Neural crest cell (in vitro differentiated cells): ENCODE measurements at regions not wholly inside any gene's neighbourhood (a gene's known extent, or its start where the extent isn't known, plus 50 kb on each side); places are given as distances from the start of the nearest gene placed in this dataset.
"Not testable (repeated sequence)": the region's sequence is repeated elsewhere in the genome, so short reads cannot be mapped to it uniquely, and the experiment has no call there.

Experiments used
- DNase-seq: peaks from one replicate; pipeline ENCODE4 v3.0.0; 2021; ENCODE audit warnings: low read depth, mixed read lengths, low spot score
- H3K27ac Mint-ChIP-seq: one replicate; pipeline ENCODE4 v1.8.0; 2021; ENCODE audit warnings: mild to moderate bottlenecking, mixed read lengths; ENCODE audit not compliant: unreplicated experiment
- H3K27me3 Mint-ChIP-seq: 2 replicates; pipeline ENCODE4 v1.8.0; 2021; ENCODE audit warnings: low read depth, mild to moderate bottlenecking, mixed read lengths
- H3K36me3 Mint-ChIP-seq: 2 replicates; pipeline ENCODE4 v1.8.0; 2021; ENCODE audit warnings: low read depth, mild to moderate bottlenecking, mixed read lengths
- H3K4me1 Mint-ChIP-seq: 2 replicates; pipeline ENCODE4 v1.8.0; 2021; ENCODE audit warnings: mixed read lengths
- H3K4me3 Mint-ChIP-seq: one replicate; pipeline ENCODE4 v1.8.0; 2021; ENCODE audit warnings: mild to moderate bottlenecking, mixed read lengths
- H3K9me3 Mint-ChIP-seq: 2 replicates; pipeline ENCODE4 v1.8.0; 2021; ENCODE audit warnings: mixed read lengths
- TF ChIP-seq, protein P1 (sequence below): fragments of 200-600 bp; sonication (generic); conservative IDR thresholded peaks from 2 replicates; pipeline ENCODE4 v1.5.0; 2021; ENCODE audit warnings: antibody characterized with exemption, mild to moderate bottlenecking

DNA sequence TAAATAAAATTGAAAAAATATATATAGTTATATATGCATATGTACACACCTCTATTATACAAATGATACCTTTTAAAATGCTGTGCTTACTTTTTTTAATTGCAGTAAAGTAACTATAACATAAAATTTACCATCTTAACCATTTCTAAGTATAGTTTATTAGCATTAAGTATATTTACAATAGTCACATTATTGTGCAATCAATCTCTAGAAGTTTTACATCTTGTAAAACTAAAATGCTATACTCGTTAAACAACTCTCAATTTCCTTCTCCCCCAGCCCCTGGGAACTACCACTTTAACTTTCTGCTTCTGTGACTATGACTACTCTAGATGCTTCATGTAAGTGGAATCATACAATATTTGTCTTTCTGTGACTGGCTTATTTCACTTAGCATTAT, 146.7 kb upstream of the DST start:
- Mint-ChIP-seq H3K9me3 (no peaks in the 10 kb centered on the region), H3K4me3 (no peak overlapping the region), H3K27ac (no peak overlapping the region), H3K4me1 (peaks cover 14% of the 10 kb centered on the region), H3K27me3 (no peaks in the 10 kb centered on the region), H3K36me3 (peaks cover 7% of the 10 kb centered on the region)
- no peak for DNase-seq
- TF ChIP-seq, protein P1, sequence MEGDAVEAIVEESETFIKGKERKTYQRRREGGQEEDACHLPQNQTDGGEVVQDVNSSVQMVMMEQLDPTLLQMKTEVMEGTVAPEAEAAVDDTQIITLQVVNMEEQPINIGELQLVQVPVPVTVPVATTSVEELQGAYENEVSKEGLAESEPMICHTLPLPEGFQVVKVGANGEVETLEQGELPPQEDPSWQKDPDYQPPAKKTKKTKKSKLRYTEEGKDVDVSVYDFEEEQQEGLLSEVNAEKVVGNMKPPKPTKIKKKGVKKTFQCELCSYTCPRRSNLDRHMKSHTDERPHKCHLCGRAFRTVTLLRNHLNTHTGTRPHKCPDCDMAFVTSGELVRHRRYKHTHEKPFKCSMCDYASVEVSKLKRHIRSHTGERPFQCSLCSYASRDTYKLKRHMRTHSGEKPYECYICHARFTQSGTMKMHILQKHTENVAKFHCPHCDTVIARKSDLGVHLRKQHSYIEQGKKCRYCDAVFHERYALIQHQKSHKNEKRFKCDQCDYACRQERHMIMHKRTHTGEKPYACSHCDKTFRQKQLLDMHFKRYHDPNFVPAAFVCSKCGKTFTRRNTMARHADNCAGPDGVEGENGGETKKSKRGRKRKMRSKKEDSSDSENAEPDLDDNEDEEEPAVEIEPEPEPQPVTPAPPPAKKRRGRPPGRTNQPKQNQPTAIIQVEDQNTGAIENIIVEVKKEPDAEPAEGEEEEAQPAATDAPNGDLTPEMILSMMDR, result no peak

DNA sequence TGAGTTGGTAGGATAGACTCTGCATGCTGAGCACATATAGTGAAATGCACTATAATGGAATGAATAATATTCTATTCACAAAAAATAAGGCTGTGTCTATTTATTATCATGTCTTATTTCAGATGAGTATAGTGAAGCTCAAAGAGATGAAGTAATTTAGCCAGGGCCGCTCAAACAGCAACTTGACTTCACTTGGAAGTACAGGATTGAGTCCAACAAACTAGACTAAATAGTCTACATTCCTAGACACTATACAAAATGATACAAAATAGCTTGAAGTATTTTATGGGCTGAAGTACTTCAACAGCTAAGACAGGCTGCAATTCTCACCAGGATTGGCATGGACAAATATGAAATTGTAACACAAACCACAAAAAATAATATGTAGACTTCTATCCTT, 144.5 kb upstream of the DST start:
- H3K4me3 Mint-ChIP-seq, result no peak overlapping the region
- peaks cover 11% of the 10 kb centered on the region for H3K4me1 Mint-ChIP-seq
- no peak for DNase-seq
- H3K9me3 Mint-ChIP-seq, result peaks cover 3% of the 10 kb centered on the region
- H3K27me3 Mint-ChIP-seq, result no peaks in the 10 kb centered on the region
- H3K36me3 Mint-ChIP-seq, result peaks cover 13% of the 10 kb centered on the region
- H3K27ac Mint-ChIP-seq, result no peak overlapping the region
- TF ChIP-seq, protein P1, result no peak

DNA sequence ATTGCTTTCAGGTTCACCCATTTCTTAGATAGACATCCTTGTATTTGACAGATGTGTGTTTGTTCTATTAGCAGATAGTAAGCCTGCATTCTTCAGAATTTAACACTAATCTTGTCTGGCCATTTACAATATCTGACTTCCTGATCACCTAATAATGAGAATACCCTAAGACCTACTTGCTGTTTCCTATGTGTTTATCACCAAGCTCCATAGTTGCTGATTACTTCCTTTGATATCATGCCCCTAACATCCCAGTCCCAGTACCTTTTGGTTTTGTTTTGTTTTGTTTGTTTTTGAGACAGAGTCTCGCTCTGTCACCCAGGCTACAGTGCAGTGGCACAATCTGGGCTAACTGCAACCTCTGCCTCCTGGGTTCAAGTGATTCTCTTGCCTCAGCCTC, 143.6 kb upstream of the DST start:
- peaks cover 3% of the 10 kb centered on the region for H3K9me3 Mint-ChIP-seq
- DNase-seq, result no peak
- TF ChIP-seq, protein P1, result no peak
- H3K27me3 Mint-ChIP-seq, result no peaks in the 10 kb centered on the region
- H3K27ac Mint-ChIP-seq, result no peak overlapping the region
- H3K4me1 Mint-ChIP-seq, result peaks cover 11% of the 10 kb centered on the region
- peaks cover 15% of the 10 kb centered on the region for H3K36me3 Mint-ChIP-seq
- H3K4me3 Mint-ChIP-seq, result no peak overlapping the region

DNA sequence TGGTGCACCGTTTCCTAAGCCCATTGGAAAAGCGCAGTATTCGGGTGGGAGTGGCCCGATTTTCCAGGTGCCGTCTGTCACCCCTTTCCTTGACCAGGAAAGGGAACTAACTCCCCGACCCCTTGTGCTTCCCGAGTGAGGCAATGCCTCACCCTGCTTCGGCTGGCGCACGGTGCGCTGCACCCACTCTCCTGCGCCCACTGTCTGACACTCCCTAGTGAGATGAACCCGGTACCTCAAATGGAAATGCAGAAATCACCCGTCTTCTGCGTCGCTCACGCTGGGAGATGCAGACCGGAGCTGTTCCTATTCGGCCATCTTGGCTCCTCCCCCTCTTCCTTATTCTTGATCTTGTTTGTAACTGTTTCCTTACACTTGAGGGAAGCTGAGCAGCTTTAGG, 142.8 kb upstream of the DST start:
- H3K4me1 Mint-ChIP-seq, result peaks cover 11% of the 10 kb centered on the region

DNA sequence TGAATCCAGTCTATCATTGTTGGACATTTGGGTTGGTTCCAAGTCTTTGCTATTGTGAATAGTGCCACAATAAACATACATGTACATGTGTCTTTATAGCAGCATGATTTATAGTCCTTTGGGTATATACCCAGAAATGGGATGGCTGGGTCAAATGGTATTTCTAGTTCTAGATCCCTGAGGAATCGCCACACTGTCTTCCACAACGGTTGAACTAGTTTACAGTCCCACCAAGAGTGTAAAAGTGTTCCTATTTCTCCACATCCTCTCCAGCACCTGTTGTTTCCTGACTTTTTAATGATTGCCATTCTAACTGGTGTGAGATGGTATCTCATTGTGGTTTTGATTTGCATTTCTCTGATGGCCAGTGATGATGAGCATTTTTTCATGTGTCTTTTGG, 137.4 kb upstream of the DST start:
- not testable (repeated sequence) for H3K27me3 Mint-ChIP-seq, H3K4me3 Mint-ChIP-seq, H3K27ac Mint-ChIP-seq, DNase-seq, H3K9me3 Mint-ChIP-seq, H3K4me1 Mint-ChIP-seq
- peaks cover 18% of the 10 kb centered on the region for H3K36me3 Mint-ChIP-seq

More for the DNA sequence above, 142.8 kb upstream of the DST start:
- H3K9me3 Mint-ChIP-seq, DNase-seq, H3K27me3 Mint-ChIP-seq: not testable (repeated sequence)
- Mint-ChIP-seq H3K27ac (peak overlapping the region; percentile 53), H3K36me3 (peaks cover 15% of the 10 kb centered on the region), H3K4me3 (peak overlapping the region; percentile 89)

DNA sequence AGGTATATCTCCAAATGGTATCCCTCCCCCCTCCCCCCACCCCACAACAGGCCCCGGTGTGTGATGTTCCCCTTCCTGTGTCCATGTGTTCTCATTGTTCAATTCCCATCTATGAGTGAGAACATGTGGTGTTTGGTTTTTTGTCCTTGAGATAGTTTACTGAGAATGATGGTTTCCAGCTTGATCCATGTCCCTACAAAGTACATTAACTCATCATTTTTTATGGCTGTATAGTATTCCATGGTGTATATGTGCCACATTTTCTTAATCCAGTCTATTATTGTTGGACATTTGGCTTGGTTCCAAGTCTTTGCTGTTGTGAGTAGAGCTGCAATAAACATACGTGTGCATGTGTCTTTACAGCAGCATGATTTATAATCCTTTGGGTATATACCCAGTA, 135.8 kb upstream of the DST start:
- not testable (repeated sequence) for H3K36me3 Mint-ChIP-seq, H3K9me3 Mint-ChIP-seq, H3K4me3 Mint-ChIP-seq, DNase-seq, H3K27ac Mint-ChIP-seq, H3K4me1 Mint-ChIP-seq, H3K27me3 Mint-ChIP-seq

DNA sequence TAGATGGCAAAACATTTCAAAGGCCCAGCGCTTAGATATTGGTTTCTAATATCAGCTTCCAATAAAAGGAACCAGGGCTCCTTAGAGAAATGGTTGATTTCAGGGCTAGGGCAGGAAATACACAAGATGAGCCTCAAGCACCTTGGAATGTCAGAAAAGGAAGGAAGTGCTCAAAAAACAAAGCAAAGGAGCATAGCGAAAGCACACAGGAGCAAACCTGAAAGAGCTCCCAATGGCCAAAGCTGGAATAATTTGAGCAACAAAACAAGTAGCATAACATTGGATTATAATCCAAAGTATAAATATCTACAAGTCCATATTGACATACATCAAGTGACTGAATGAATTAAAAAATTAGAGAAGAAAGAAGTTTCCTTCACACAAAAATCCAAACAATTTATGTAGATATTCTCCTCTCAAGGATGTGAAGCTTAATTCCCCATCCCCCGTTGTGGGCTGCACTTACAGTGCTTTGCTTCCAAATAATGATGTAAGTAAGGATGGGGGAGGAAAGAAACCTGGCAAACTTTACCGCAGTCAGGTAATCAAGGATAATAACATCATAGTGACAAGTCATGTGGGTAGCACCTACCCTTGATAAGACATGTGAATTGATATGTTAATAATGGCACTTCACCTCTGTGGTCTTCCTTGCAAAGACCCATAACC, 132.9 kb upstream of the DST start:
- H3K4me3 Mint-ChIP-seq, result no peak overlapping the region
- H3K36me3 Mint-ChIP-seq, result peaks cover 8% of the 10 kb centered on the region
- no peaks in the 10 kb centered on the region for H3K4me1 Mint-ChIP-seq
- no peak overlapping the region for H3K27ac Mint-ChIP-seq
- TF ChIP-seq, protein P1, result no peak
- peaks cover 2% of the 10 kb centered on the region for H3K9me3 Mint-ChIP-seq
- no peak for DNase-seq
- no peaks in the 10 kb centered on the region for H3K27me3 Mint-ChIP-seq
